Mammary epithelial cell (primary cell): ENCODE measurements at regions not wholly inside any gene's neighbourhood (a gene's known extent, or its start where the extent isn't known, plus 50 kb on each side); places are given as distances from the start of the nearest gene placed in this dataset.

Experiments
- CTCF ChIP-seq, 2 donors: IDR thresholded peaks in 1 of 2; conservative IDR thresholded peaks in 1 of 2; 2 replicates each; pipeline ENCODE4 v1.5.1; 2011 to 2012; ENCODE audit warnings: inconsistent platforms in 2 of 2, low read length in 2 of 2, mild to moderate bottlenecking in 2 of 2, control low read depth in 1 of 2, low read depth in 1 of 2; ENCODE audit not compliant: insufficient read depth in 1 of 2; ENCODE audit errors: extremely low read depth in 1 of 2
- EZH2 ChIP-seq: IDR thresholded peaks from 2 replicates; pipeline ENCODE4 v1.6.1; 2012; ENCODE audit warnings: low read length, inconsistent platforms, borderline replicate concordance

- TF ChIP-seq CTCF (conservative IDR thresholded peaks at IDR 0.05 in 1 of 2, IDR thresholded peaks at IDR 0.05 in 1 of 2; ENCODE audit: extremely low read depth in 1 of 2, insufficient read depth in 1 of 2, low read depth in 1 of 2, low read length in 2 of 2), result no peak
- TF ChIP-seq EZH2, result no peak
These were observed 68.0 kb upstream of the MAX start for GRCh38 chr14:65170318-65170717.
